LNCaP clone FGC (cell line): ENCODE measurements at regions not wholly inside any gene's neighbourhood (a gene's known extent, or its start where the extent isn't known, plus 50 kb on each side); places are given as distances from the start of the nearest gene placed in this dataset.

ENCODE experiments used
- DNase-seq: peaks from one replicate; pipeline ENCODE4 v3.0.0-alpha.2; 2011; ENCODE audit warnings: low read depth
- H3K4me3 ChIP-seq: 2 replicates; pipeline ENCODE4 v1.5.1; 2011; ENCODE audit warnings: mild to moderate bottlenecking, low read depth, low read length, control low read depth
- CTCF ChIP-seq: IDR thresholded peaks from 2 replicates; pipeline ENCODE4 v1.5.1; 2012; ENCODE audit warnings: mild to moderate bottlenecking; ENCODE audit not compliant: control insufficient read depth, insufficient read depth; ENCODE audit errors: extremely low read depth

- no peak overlapping the region for H3K4me3 ChIP-seq
- DNase-seq: no peak
- no peak for TF ChIP-seq CTCF
These were observed 114.2 kb downstream of the QRSL1 start for GRCh38 chr6:106743612-106744011.

GRCh38 chr6:106740287-106740686, 110.9 kb downstream of the QRSL1 start:
- no peak overlapping the region for H3K4me3 ChIP-seq
- DNase-seq: no peak
- no peak for TF ChIP-seq CTCF

GRCh38 chr6:106739387-106739786, 110.0 kb downstream of the QRSL1 start:
- DNase-seq: peak; percentile 74

GRCh38 chr6:106736502-106736901, 107.1 kb downstream of the QRSL1 start:
- no peak overlapping the region for H3K4me3 ChIP-seq
- no peak for TF ChIP-seq CTCF
- no peak for DNase-seq

More at GRCh38 chr6:106739387-106739786, 110.0 kb downstream of the QRSL1 start:
- TF ChIP-seq CTCF: peak; percentile 20; the same call in 1 of the 2 replicates
- H3K4me3 ChIP-seq: no peak overlapping the region

GRCh38 chr6:106735828-106736227, 106.5 kb downstream of the QRSL1 start:
- no peak for TF ChIP-seq CTCF
- H3K4me3 ChIP-seq: no peak overlapping the region
- DNase-seq: no peak

GRCh38 chr6:106735136-106735633, 105.8 kb downstream of the QRSL1 start:
- no peak for DNase-seq
- no peak overlapping the region for H3K4me3 ChIP-seq
- no peak for TF ChIP-seq CTCF

- no peak overlapping the region for H3K4me3 ChIP-seq
- no peak for DNase-seq
- TF ChIP-seq CTCF: no peak
These were observed 104.0 kb downstream of the QRSL1 start for GRCh38 chr6:106733386-106733785.
